Ectodermal cell (in vitro differentiated cells): ENCODE measurements at regions not wholly inside any gene's neighbourhood (a gene's known extent, or its start where the extent isn't known, plus 50 kb on each side); places are given as distances from the start of the nearest gene placed in this dataset.

Source experiments
- H3K27ac ChIP-seq: 2 replicates; pipeline ENCODE4 v1.7.0; 2013; ENCODE audit warnings: mild to moderate bottlenecking, low read depth, low read length; ENCODE audit not compliant: insufficient read depth, poor library complexity, severe bottlenecking
- H3K27me3 ChIP-seq: 2 replicates; pipeline ENCODE4 v1.7.0; 2013; ENCODE audit warnings: mild to moderate bottlenecking, low read length; ENCODE audit not compliant: insufficient read depth, control insufficient read depth, poor library complexity, severe bottlenecking
- H3K36me3 ChIP-seq: one replicate; pipeline ENCODE4 v1.7.0; 2013; ENCODE audit warnings: low read length; ENCODE audit not compliant: control insufficient read depth, insufficient read depth
- H3K4me1 ChIP-seq: one replicate; pipeline ENCODE4 v1.7.0; 2013; ENCODE audit warnings: low read length; ENCODE audit not compliant: control insufficient read depth, insufficient read depth
- H3K4me3 ChIP-seq: 2 replicates; pipeline ENCODE4 v1.7.0; 2013; ENCODE audit warnings: low read depth, low read length, control low read depth; ENCODE audit not compliant: insufficient read depth
- H3K9me3 ChIP-seq: 2 replicates; pipeline ENCODE4 v1.7.0; 2013; ENCODE audit warnings: mild to moderate bottlenecking, low read length, moderate library complexity; ENCODE audit not compliant: control insufficient read depth
- WGBS, 2 experiments: methylation state at CpG; one replicate each; pipeline ENCODE4 v1.1.7; 2013; ENCODE audit warnings: missing lambda C conversion rate in 2 of 2; 5-methylcytosine and 5-hydroxymethylcytosine counted together

- Histone ChIP-seq H3K27me3 (no peaks in the 10 kb centered on the region), H3K4me1 (peaks cover 9% of the 10 kb centered on the region)
- WGBS, 2 experiments = 93 to 94% methylated on average over 5 of the region's 5 CpGs
Observed at GRCh38 chr11:42239188-42239587, 779.7 kb upstream of the LRRC4C start.

GRCh38 chr11:42243385-42243784 is 783.9 kb upstream of the LRRC4C start:
- no peaks in the 10 kb centered on the region for H3K9me3 ChIP-seq
- 58 to 59% methylated on average over 2 of the region's 2 CpGs for WGBS, 2 experiments
- H3K4me3 ChIP-seq = no peak overlapping the region
- no peak overlapping the region for H3K27ac ChIP-seq
- H3K36me3 ChIP-seq = no peaks in the 10 kb centered on the region
- peaks cover 9% of the 10 kb centered on the region for H3K4me1 ChIP-seq
- H3K27me3 ChIP-seq = no peaks in the 10 kb centered on the region

More at GRCh38 chr11:42239188-42239587, 779.7 kb upstream of the LRRC4C start:
- Histone ChIP-seq H3K9me3 (no peaks in the 10 kb centered on the region), H3K27ac (no peak overlapping the region), H3K4me3 (no peak overlapping the region), H3K36me3 (no peaks in the 10 kb centered on the region)

GRCh38 chr11:42244376-42244775 is 784.9 kb upstream of the LRRC4C start:
- WGBS, 2 experiments = 91 to 93% methylated on average over 1 of the region's 1 CpG
- H3K4me1 ChIP-seq = peaks cover 9% of the 10 kb centered on the region
- H3K9me3 ChIP-seq = no peaks in the 10 kb centered on the region
- H3K36me3 ChIP-seq = no peaks in the 10 kb centered on the region
- no peak overlapping the region for H3K4me3 ChIP-seq
- no peaks in the 10 kb centered on the region for H3K27me3 ChIP-seq
- H3K27ac ChIP-seq = no peak overlapping the region

GRCh38 chr11:42249401-42249800 is 789.9 kb upstream of the LRRC4C start:
- H3K36me3 ChIP-seq = no peaks in the 10 kb centered on the region
- WGBS, 2 experiments = 99 to 100% methylated on average over 2 to 4 of the region's 4 CpGs
- no peak overlapping the region for H3K27ac ChIP-seq
- no peak overlapping the region for H3K4me3 ChIP-seq
- H3K27me3 ChIP-seq = no peaks in the 10 kb centered on the region
- H3K9me3 ChIP-seq = no peaks in the 10 kb centered on the region
- H3K4me1 ChIP-seq = no peaks in the 10 kb centered on the region

- H3K27me3 ChIP-seq = no peaks in the 10 kb centered on the region
- H3K27ac ChIP-seq = no peak overlapping the region
- WGBS, 2 experiments = 75 to 85% methylated on average over 2 of the region's 2 CpGs
- H3K4me1 ChIP-seq = no peaks in the 10 kb centered on the region
- H3K9me3 ChIP-seq = no peaks in the 10 kb centered on the region
- no peak overlapping the region for H3K4me3 ChIP-seq
- H3K36me3 ChIP-seq = no peaks in the 10 kb centered on the region
Observed at GRCh38 chr11:42249956-42250355, 790.5 kb upstream of the LRRC4C start.

- Histone ChIP-seq H3K4me1 (no peaks in the 10 kb centered on the region), H3K9me3 (no peaks in the 10 kb centered on the region), H3K27me3 (no peaks in the 10 kb centered on the region), H3K4me3 (no peak overlapping the region), H3K27ac (no peak overlapping the region), H3K36me3 (no peaks in the 10 kb centered on the region)
- WGBS, 2 experiments = 94 to 95% methylated on average over 1 of the region's 2 CpGs
Observed at GRCh38 chr11:42251984-42252383, 792.5 kb upstream of the LRRC4C start.

- 89 to 90% methylated on average over 3 of the region's 3 CpGs for WGBS, 2 experiments
- no peaks in the 10 kb centered on the region for H3K36me3 ChIP-seq
- no peaks in the 10 kb centered on the region for H3K9me3 ChIP-seq
- H3K27ac ChIP-seq = no peak overlapping the region
- no peak overlapping the region for H3K4me3 ChIP-seq
- H3K4me1 ChIP-seq = no peaks in the 10 kb centered on the region
- no peaks in the 10 kb centered on the region for H3K27me3 ChIP-seq
Observed at GRCh38 chr11:42253156-42253555, 793.7 kb upstream of the LRRC4C start.

GRCh38 chr11:42255906-42256305 is 796.5 kb upstream of the LRRC4C start:
- no peaks in the 10 kb centered on the region for H3K27me3 ChIP-seq
- no peaks in the 10 kb centered on the region for H3K9me3 ChIP-seq
- no peak overlapping the region for H3K27ac ChIP-seq
- H3K4me1 ChIP-seq = no peaks in the 10 kb centered on the region
- 92 to 98% methylated on average over 1 of the region's 1 CpG for WGBS, 2 experiments
- no peaks in the 10 kb centered on the region for H3K36me3 ChIP-seq
- no peak overlapping the region for H3K4me3 ChIP-seq

GRCh38 chr11:42257534-42257933 is 798.1 kb upstream of the LRRC4C start:
- Histone ChIP-seq H3K4me1 (no peaks in the 10 kb centered on the region), H3K36me3 (no peaks in the 10 kb centered on the region), H3K27me3 (no peaks in the 10 kb centered on the region), H3K4me3 (no peak overlapping the region), H3K27ac (no peak overlapping the region), H3K9me3 (no peaks in the 10 kb centered on the region)
- 42 to 43% methylated on average over 2 of the region's 2 CpGs for WGBS, 2 experiments

GRCh38 chr11:42265072-42265471 is 805.6 kb upstream of the LRRC4C start:
- H3K4me1 ChIP-seq = no peaks in the 10 kb centered on the region
- H3K27ac ChIP-seq = no peak overlapping the region
- no peak overlapping the region for H3K4me3 ChIP-seq
- 91% methylated on average over 7 of the region's 7 CpGs for WGBS, 2 experiments
- no peaks in the 10 kb centered on the region for H3K36me3 ChIP-seq
- no peaks in the 10 kb centered on the region for H3K27me3 ChIP-seq
- H3K9me3 ChIP-seq = no peaks in the 10 kb centered on the region

- Histone ChIP-seq H3K27me3 (no peaks in the 10 kb centered on the region), H3K4me3 (no peak overlapping the region), H3K36me3 (no peaks in the 10 kb centered on the region), H3K27ac (no peak overlapping the region), H3K4me1 (no peaks in the 10 kb centered on the region), H3K9me3 (no peaks in the 10 kb centered on the region)
- WGBS, 2 experiments = 90 to 95% methylated on average over 3 of the region's 3 CpGs
Observed at GRCh38 chr11:42271306-42271705, 811.9 kb upstream of the LRRC4C start.
